GM23248 (cell line): ENCODE measurements at regions not wholly inside any gene's neighbourhood (a gene's known extent, or its start where the extent isn't known, plus 50 kb on each side); places are given as distances from the start of the nearest gene placed in this dataset.

Source experiments
- EZH2 ChIP-seq: fragments of 200-600 bp; sonication (generic); IDR thresholded peaks from 2 replicates; pipeline ENCODE4 v1.6.1; 2018; ENCODE audit warnings: antibody characterized with exemption, mild to moderate bottlenecking; ENCODE audit not compliant: insufficient read depth, poor library complexity, severe bottlenecking
- EZH2phosphoT487 ChIP-seq: fragments of 200-600 bp; sonication (generic); IDR thresholded peaks from 2 replicates; pipeline ENCODE4 v1.6.1; 2018; ENCODE audit warnings: antibody characterized with exemption, moderate library complexity, mild to moderate bottlenecking, low read depth; ENCODE audit not compliant: insufficient read depth

DNA sequence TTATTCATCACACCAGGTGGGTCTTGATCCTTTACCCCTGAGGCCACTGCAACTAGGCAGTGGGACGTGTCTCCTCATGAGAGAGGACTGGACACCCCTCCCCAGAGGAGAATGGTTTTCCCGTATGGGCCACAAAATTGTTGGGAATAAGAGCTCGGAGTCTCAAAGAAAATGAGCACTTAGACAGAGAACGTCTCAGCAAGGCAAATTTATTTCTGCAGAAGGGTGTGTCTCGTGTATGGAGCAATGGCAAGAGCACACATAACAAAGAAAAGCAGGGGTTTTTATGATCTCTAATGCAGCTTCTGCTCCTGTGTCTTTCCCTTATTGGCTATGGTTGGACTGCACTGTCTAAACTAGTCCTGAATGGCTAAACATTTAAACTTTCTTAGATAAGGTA lies 803.5 kb downstream of the PLOD2 start:
- TF ChIP-seq EZH2 = no peak
- no peak for TF ChIP-seq EZH2phosphoT487
